ENCODE measurements at regions not wholly inside any gene's neighbourhood (a gene's known extent, or its start where the extent isn't known, plus 50 kb on each side); places are given as distances from the start of the nearest gene placed in this dataset.

- no peak for DNase-seq (ENCODE audit: low spot score)
Observed at GRCh38 chr7:16144361-16144760, 277.0 kb downstream of the CRPPA start.

- no peak for DNase-seq (ENCODE audit: low spot score)
Observed at GRCh38 chr7:16137944-16138343, 283.4 kb downstream of the CRPPA start.

- DNase-seq (ENCODE audit: low spot score), result no peak
Observed at GRCh38 chr7:16136896-16137295, 284.4 kb downstream of the CRPPA start.

GRCh38 chr7:16135658-16136057 is 285.7 kb downstream of the CRPPA start:
- DNase-seq (ENCODE audit: low spot score), result no peak

- no peak for DNase-seq (ENCODE audit: low spot score)
Observed at GRCh38 chr7:16130111-16131110, 290.9 kb downstream of the CRPPA start.

- peak; percentile 67 for DNase-seq (ENCODE audit: low spot score)
Observed at GRCh38 chr7:16129431-16130110, 291.8 kb downstream of the CRPPA start.

- no peak for DNase-seq (ENCODE audit: low spot score)
Observed at GRCh38 chr7:16123117-16123770, 298.1 kb downstream of the CRPPA start.

- DNase-seq (ENCODE audit: low spot score), result no peak
Observed at GRCh38 chr7:16121876-16122390, 299.4 kb downstream of the CRPPA start.

GRCh38 chr7:16115374-16115773 is 306.0 kb downstream of the CRPPA start:
- no peak for DNase-seq (ENCODE audit: low spot score)

- DNase-seq (ENCODE audit: low spot score), result peak; percentile 62
Observed at GRCh38 chr7:16114633-16115032, 306.7 kb downstream of the CRPPA start.

- no peak for DNase-seq (ENCODE audit: low spot score)
Observed at GRCh38 chr7:16114071-16114470, 307.3 kb downstream of the CRPPA start.

- no peak for DNase-seq (ENCODE audit: low spot score)
Observed at GRCh38 chr7:16113058-16113457, 308.3 kb downstream of the CRPPA start.

GRCh38 chr7:16106869-16107268 is 314.5 kb downstream of the CRPPA start:
- no peak for DNase-seq (ENCODE audit: low spot score)

GRCh38 chr7:16106300-16106699 is 315.0 kb downstream of the CRPPA start:
- no peak for DNase-seq (ENCODE audit: low spot score)

- no peak for DNase-seq (ENCODE audit: low spot score)
Observed at GRCh38 chr7:16099302-16099849, 322.0 kb downstream of the CRPPA start.

GRCh38 chr7:16098585-16099179 is 322.7 kb downstream of the CRPPA start:
- DNase-seq (ENCODE audit: low spot score), result no peak

- no peak for DNase-seq (ENCODE audit: low spot score)
Observed at GRCh38 chr7:16098058-16098457, 323.3 kb downstream of the CRPPA start.

- no peak for DNase-seq (ENCODE audit: low spot score)
Observed at GRCh38 chr7:16095171-16095950, 326.0 kb downstream of the CRPPA start.

- DNase-seq (ENCODE audit: low spot score), result no peak
Observed at GRCh38 chr7:16094651-16095050, 326.7 kb downstream of the CRPPA start.

- DNase-seq (ENCODE audit: low spot score), result no peak
Observed at GRCh38 chr7:16092711-16093110, 328.6 kb downstream of the CRPPA start.

Measured in H4 (cell line).